SK-N-SH (cell line): ENCODE measurements at regions not wholly inside any gene's neighbourhood (a gene's known extent, or its start where the extent isn't known, plus 50 kb on each side); places are given as distances from the start of the nearest gene placed in this dataset.

Experiments
- CTCF ChIA-PET: fragments of 300-600, 350-600 bp; formaldehyde crosslinking; extraction: SDS; loops from one replicate; lab custom pipeline; 2021; lab: Yijun Ruan, JAX
- POLR2A ChIA-PET: fragments of 350-600 bp; sonication (Branson Sonifier 250); formaldehyde crosslinking; extraction: SDS; loops from one replicate; lab custom pipeline; 2020; ENCODE audit warnings: antibody characterized with exemption, inconsistent platforms; lab: Yijun Ruan, JAX
- DNase-seq: peaks from one replicate; pipeline ENCODE4 v3.0.0; 2012
- H2AFZ ChIP-seq: fragments of 200-600 bp; sonication (generic); 2 replicates; pipeline ENCODE4 v1.8.1; 2016; ENCODE audit warnings: antibody characterized with exemption, mild to moderate bottlenecking, low read depth
- H3F3A ChIP-seq: fragments of 200-600 bp; sonication (generic); replicated peaks from 2 replicates; pipeline ENCODE3; 2016; ENCODE audit warnings: antibody characterized with exemption, mild to moderate bottlenecking; ENCODE audit not compliant: insufficient read depth
- H3K27ac ChIP-seq, 2 experiments: fragments of 200-500 bp in 1 of 2; fragments of 200-600 bp in 1 of 2; sonication (Bioruptor generic) in 1 of 2; sonication (generic), shearing (Covaris generic) in 1 of 2; 2 replicates each; pipeline versions ENCODE4 v1.5.1 to v1.6.1; 2014 to 2016; ENCODE audit warnings: low read depth in 2 of 2, inconsistent platforms in 1 of 2, low read length in 1 of 2, mild to moderate bottlenecking in 1 of 2, mixed read lengths in 1 of 2
- H3K27me3 ChIP-seq: fragments of 200-600 bp; sonication (generic), shearing (Covaris generic); 2 replicates; pipeline ENCODE4 v1.6.1; 2016; ENCODE audit warnings: mixed run types; ENCODE audit not compliant: insufficient read depth
- H3K36me3 ChIP-seq, 2 experiments: fragments of 200-500 bp in 1 of 2; fragments of 200-600 bp in 1 of 2; sonication (Bioruptor generic) in 1 of 2; sonication (generic) in 1 of 2; replicated peaks in 1 of 2; 2 replicates each; pipeline versions ENCODE3 to v1.5.1; 2014 to 2016; ENCODE audit warnings: low read length in 1 of 2, mild to moderate bottlenecking in 1 of 2; ENCODE audit not compliant: insufficient read depth in 2 of 2, control insufficient read depth in 1 of 2
- H3K4me1 ChIP-seq, 2 experiments: fragments of 200-500 bp in 1 of 2; fragments of 200-600 bp in 1 of 2; sonication (Bioruptor generic) in 1 of 2; sonication (generic), shearing (Covaris generic) in 1 of 2; 2 replicates each; pipeline versions ENCODE4 v1.5.1 to v1.6.1; 2014 to 2016; ENCODE audit warnings: low read depth in 1 of 2, low read length in 1 of 2, mixed run types in 1 of 2; ENCODE audit not compliant: insufficient read depth in 2 of 2, control insufficient read depth in 1 of 2
- H3K4me2 ChIP-seq: fragments of 200-600 bp; sonication (generic), shearing (Covaris generic); 2 replicates; pipeline ENCODE4 v1.6.1; 2017; ENCODE audit warnings: mixed run types
- H3K4me3 ChIP-seq, 2 experiments: fragments of 200-500 bp in 1 of 2; fragments of 200-600 bp in 1 of 2; sonication (Bioruptor generic) in 1 of 2; sonication (generic), shearing (Covaris generic) in 1 of 2; 2 replicates each; pipeline versions ENCODE4 v1.5.1 to v1.8.1; 2014 to 2016; ENCODE audit warnings: low read depth in 2 of 2, inconsistent platforms in 1 of 2, low read length in 1 of 2, mild to moderate bottlenecking in 1 of 2, mixed read lengths in 1 of 2, moderate library complexity in 1 of 2
- H3K79me2 ChIP-seq: fragments of 200-600 bp; sonication (generic); 2 replicates; pipeline ENCODE4 v1.8.1; 2017; ENCODE audit warnings: mild to moderate bottlenecking; ENCODE audit not compliant: insufficient read depth
- H3K9ac ChIP-seq: fragments of 200-600 bp; sonication (generic); 2 replicates; pipeline ENCODE4 v1.6.1; 2017; ENCODE audit warnings: mixed run types
- H3K9me2 ChIP-seq: fragments of 200-600 bp; sonication (generic); 2 replicates; pipeline ENCODE4 v1.6.1; 2017; ENCODE audit warnings: mixed run types
- H3K9me3 ChIP-seq: fragments of 200-600 bp; sonication (generic); 2 replicates; pipeline ENCODE4 v1.6.1; 2017; ENCODE audit warnings: mixed run types, mild to moderate bottlenecking, moderate library complexity
- H4K20me1 ChIP-seq: fragments of 200-600 bp; sonication (generic); 2 replicates; pipeline ENCODE4 v1.6.1; 2017; ENCODE audit warnings: mild to moderate bottlenecking, mixed run types; ENCODE audit not compliant: insufficient read depth
- GABPA ChIP-seq: IDR thresholded peaks from 2 replicates; pipeline ENCODE4 v1.4.0; 2012; ENCODE audit warnings: low read depth, mild to moderate bottlenecking
- RAD21 ChIP-seq: IDR thresholded peaks from 2 replicates; pipeline ENCODE4 v1.6.1; 2012; ENCODE audit warnings: mild to moderate bottlenecking, low read length
- RCOR1 ChIP-seq: fragments of 150-350 bp; IDR thresholded peaks from 2 replicates; pipeline ENCODE4 v1.6.1; 2017; ENCODE audit warnings: antibody characterized with exemption, low read length
- RXRA ChIP-seq: IDR thresholded peaks from 2 replicates; pipeline ENCODE4 v1.4.0; 2012; ENCODE audit warnings: low read depth, mild to moderate bottlenecking, borderline replicate concordance
- SMC3 ChIP-seq: IDR thresholded peaks from 2 replicates; pipeline ENCODE4 v1.6.1; 2012; ENCODE audit warnings: low read depth, low read length, improper control_type of control experiment
- TAF1 ChIP-seq: IDR thresholded peaks from 2 replicates; pipeline ENCODE4 v1.6.1; 2012; ENCODE audit warnings: low read depth, mild to moderate bottlenecking, low read length, moderate library complexity, borderline replicate concordance
- TCF12 ChIP-seq: IDR thresholded peaks from 2 replicates; pipeline ENCODE4 v1.4.0; 2012
- TEAD4 ChIP-seq: IDR thresholded peaks from 2 replicates; pipeline ENCODE4 v1.4.0; 2012; ENCODE audit warnings: mild to moderate bottlenecking, borderline replicate concordance; ENCODE audit not compliant: insufficient read depth
- YY1 ChIP-seq: IDR thresholded peaks from 2 replicates; pipeline ENCODE4 v1.4.0; 2012; ENCODE audit warnings: low read depth, mild to moderate bottlenecking
- WGBS: methylation state at CpG from one replicate; pipeline ENCODE4 v1.1.6; 2017; ENCODE audit warnings: low lambda C conversion rate; 5-methylcytosine and 5-hydroxymethylcytosine counted together
- TF ChIP-seq, protein P1 (sequence below): fragments of 200-600 bp; sonication (generic); IDR thresholded peaks from 2 replicates; pipeline ENCODE4 v1.6.1; 2017; ENCODE audit warnings: antibody characterized with exemption, mild to moderate bottlenecking, moderate library complexity
- TF ChIP-seq, protein P2 (sequence below): IDR thresholded peaks from 2 replicates; pipeline ENCODE4 v1.4.0; 2012; ENCODE audit warnings: low read depth, borderline replicate concordance
- TF ChIP-seq, protein P3 (sequence below): IDR thresholded peaks from 2 replicates; pipeline ENCODE4 v1.6.1; 2012; ENCODE audit warnings: mild to moderate bottlenecking, low read depth, low read length, moderate library complexity
- TF ChIP-seq, protein P4 (sequence below): IDR thresholded peaks from 2 replicates; pipeline ENCODE4 v1.4.0; 2012; ENCODE audit warnings: low read depth

DNA sequence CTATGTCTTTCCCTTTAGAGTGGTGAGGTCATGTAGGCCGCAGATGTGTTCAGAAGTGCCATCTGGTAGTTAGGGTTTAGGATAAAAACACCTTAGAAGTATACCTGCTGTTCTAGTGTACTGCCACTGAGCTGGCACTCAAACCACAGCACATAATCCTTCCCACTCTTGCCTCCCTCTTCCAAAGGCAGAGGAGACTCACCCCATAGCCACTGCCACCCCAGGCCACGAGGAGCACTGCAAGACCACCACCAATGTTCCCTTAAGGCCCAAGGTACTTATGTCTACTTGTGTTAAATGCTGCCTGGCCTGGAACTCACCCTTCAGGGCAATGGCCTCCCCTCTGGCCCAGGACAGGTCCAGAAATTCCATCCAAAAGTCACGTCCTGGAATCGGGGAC is 379.5 kb upstream of the EDIL3 start (continued):
- TF ChIP-seq, protein P1, sequence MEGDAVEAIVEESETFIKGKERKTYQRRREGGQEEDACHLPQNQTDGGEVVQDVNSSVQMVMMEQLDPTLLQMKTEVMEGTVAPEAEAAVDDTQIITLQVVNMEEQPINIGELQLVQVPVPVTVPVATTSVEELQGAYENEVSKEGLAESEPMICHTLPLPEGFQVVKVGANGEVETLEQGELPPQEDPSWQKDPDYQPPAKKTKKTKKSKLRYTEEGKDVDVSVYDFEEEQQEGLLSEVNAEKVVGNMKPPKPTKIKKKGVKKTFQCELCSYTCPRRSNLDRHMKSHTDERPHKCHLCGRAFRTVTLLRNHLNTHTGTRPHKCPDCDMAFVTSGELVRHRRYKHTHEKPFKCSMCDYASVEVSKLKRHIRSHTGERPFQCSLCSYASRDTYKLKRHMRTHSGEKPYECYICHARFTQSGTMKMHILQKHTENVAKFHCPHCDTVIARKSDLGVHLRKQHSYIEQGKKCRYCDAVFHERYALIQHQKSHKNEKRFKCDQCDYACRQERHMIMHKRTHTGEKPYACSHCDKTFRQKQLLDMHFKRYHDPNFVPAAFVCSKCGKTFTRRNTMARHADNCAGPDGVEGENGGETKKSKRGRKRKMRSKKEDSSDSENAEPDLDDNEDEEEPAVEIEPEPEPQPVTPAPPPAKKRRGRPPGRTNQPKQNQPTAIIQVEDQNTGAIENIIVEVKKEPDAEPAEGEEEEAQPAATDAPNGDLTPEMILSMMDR, result no peak
- TF ChIP-seq RAD21, result no peak
- no peak for TF ChIP-seq RXRA
- TF ChIP-seq TEAD4, result no peak
- no peak for TF ChIP-seq RCOR1
- TF ChIP-seq TCF12, result no peak

DNA sequence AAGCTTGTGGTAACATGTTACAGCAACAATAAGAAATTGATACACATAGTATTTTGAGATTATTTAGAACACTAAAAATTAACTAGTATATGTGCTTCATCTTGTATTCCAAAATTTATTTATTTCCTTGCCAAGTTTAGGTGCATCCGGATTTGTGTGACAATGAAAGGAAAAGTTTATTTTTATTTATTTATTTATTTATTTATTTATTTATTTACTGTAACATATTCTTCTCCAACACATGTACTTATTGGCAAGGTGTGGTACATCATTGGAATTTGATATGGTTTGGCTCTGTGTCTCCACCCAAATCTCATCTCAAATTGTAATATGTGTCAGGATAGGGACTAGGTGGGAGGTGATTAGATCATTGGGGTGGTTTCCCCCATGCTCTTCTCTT is 373.3 kb upstream of the EDIL3 start:
- 2% methylated on average over 1 of the region's 1 CpG for WGBS
- H2AFZ ChIP-seq, result no peak overlapping the region
- no peak for DNase-seq
- H3K27ac ChIP-seq, result no peak overlapping the region
- TF ChIP-seq GABPA, result no peak
- no peak for TF ChIP-seq SMC3
- TF ChIP-seq, protein P2, sequence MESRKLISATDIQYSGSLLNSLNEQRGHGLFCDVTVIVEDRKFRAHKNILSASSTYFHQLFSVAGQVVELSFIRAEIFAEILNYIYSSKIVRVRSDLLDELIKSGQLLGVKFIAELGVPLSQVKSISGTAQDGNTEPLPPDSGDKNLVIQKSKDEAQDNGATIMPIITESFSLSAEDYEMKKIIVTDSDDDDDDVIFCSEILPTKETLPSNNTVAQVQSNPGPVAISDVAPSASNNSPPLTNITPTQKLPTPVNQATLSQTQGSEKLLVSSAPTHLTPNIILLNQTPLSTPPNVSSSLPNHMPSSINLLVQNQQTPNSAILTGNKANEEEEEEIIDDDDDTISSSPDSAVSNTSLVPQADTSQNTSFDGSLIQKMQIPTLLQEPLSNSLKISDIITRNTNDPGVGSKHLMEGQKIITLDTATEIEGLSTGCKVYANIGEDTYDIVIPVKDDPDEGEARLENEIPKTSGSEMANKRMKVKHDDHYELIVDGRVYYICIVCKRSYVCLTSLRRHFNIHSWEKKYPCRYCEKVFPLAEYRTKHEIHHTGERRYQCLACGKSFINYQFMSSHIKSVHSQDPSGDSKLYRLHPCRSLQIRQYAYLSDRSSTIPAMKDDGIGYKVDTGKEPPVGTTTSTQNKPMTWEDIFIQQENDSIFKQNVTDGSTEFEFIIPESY, result no peak
- no peak for TF ChIP-seq TCF12
- TF ChIP-seq, protein P3, sequence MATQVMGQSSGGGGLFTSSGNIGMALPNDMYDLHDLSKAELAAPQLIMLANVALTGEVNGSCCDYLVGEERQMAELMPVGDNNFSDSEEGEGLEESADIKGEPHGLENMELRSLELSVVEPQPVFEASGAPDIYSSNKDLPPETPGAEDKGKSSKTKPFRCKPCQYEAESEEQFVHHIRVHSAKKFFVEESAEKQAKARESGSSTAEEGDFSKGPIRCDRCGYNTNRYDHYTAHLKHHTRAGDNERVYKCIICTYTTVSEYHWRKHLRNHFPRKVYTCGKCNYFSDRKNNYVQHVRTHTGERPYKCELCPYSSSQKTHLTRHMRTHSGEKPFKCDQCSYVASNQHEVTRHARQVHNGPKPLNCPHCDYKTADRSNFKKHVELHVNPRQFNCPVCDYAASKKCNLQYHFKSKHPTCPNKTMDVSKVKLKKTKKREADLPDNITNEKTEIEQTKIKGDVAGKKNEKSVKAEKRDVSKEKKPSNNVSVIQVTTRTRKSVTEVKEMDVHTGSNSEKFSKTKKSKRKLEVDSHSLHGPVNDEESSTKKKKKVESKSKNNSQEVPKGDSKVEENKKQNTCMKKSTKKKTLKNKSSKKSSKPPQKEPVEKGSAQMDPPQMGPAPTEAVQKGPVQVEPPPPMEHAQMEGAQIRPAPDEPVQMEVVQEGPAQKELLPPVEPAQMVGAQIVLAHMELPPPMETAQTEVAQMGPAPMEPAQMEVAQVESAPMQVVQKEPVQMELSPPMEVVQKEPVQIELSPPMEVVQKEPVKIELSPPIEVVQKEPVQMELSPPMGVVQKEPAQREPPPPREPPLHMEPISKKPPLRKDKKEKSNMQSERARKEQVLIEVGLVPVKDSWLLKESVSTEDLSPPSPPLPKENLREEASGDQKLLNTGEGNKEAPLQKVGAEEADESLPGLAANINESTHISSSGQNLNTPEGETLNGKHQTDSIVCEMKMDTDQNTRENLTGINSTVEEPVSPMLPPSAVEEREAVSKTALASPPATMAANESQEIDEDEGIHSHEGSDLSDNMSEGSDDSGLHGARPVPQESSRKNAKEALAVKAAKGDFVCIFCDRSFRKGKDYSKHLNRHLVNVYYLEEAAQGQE, result no peak
- no peak for TF ChIP-seq YY1
- TF ChIP-seq RCOR1, result no peak
- TF ChIP-seq RXRA, result no peak
- TF ChIP-seq, protein P4, sequence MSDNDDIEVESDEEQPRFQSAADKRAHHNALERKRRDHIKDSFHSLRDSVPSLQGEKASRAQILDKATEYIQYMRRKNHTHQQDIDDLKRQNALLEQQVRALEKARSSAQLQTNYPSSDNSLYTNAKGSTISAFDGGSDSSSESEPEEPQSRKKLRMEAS, result no peak
- no peak for TF ChIP-seq TAF1
- no peaks in the 10 kb centered on the region for H3F3A ChIP-seq
- ChIA-PET CTCF (no interaction called here), POLR2A (no interaction called here)
- H3K9me3 ChIP-seq, result no peaks in the 10 kb centered on the region
- H3K4me2 ChIP-seq, result no peak overlapping the region
- no peaks in the 10 kb centered on the region for H3K36me3 ChIP-seq
- H3K9me2 ChIP-seq, result peaks cover 3% of the 10 kb centered on the region; the same call in 1 of the 2 replicates
- no peak overlapping the region for H3K9ac ChIP-seq
- H3K27me3 ChIP-seq, result no peaks in the 10 kb centered on the region
- no peaks in the 10 kb centered on the region for H4K20me1 ChIP-seq
- H3K4me3 ChIP-seq, result no peak overlapping the region
- H3K4me1 ChIP-seq, result no peaks in the 10 kb centered on the region
- no peaks in the 10 kb centered on the region for H3K79me2 ChIP-seq
